Fibroblast of the aortic adventitia (primary cell): ENCODE measurements at regions not wholly inside any gene's neighbourhood (a gene's known extent, or its start where the extent isn't known, plus 50 kb on each side); places are given as distances from the start of the nearest gene placed in this dataset.
"Not testable (repeated sequence)": the region's sequence is repeated elsewhere in the genome, so short reads cannot be mapped to it uniquely, and the experiment has no call there.

Source experiments
- DNase-seq: peaks from one replicate; pipeline ENCODE4 v3.0.0-alpha.2; 2010; ENCODE audit warnings: low read depth
- H3K4me3 ChIP-seq: 2 replicates; pipeline ENCODE4 v1.5.1; 2011; ENCODE audit warnings: low read depth, mild to moderate bottlenecking, control low read depth, low read length, moderate library complexity
- CTCF ChIP-seq: IDR thresholded peaks from 2 replicates; pipeline ENCODE4 v1.5.1; 2011; ENCODE audit warnings: mild to moderate bottlenecking, low read length, control low read depth, inconsistent platforms; ENCODE audit not compliant: insufficient read depth

DNA sequence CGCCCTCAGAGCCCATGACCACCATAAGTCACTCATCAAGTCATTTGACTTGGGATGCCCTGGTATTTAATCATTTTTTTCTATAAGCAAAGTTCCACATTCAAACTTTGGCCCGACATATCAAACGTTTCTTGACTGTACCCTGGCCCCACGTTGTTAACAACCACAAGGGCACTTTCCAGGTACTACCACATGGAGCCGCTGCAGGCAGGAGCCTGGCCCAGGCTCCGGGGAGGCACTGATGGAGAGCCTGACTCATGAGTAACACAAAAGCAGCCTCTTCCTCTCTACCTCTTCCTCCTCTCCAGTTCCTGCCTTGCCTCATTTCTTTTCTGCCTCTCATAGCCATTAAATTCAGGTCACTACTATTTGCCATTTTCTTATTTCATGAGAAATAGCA is 95.9 kb upstream of the ADORA2B start:
- not testable (repeated sequence) for H3K4me3 ChIP-seq
- DNase-seq = peak; percentile 52
- peak; percentile 51 for TF ChIP-seq CTCF

DNA sequence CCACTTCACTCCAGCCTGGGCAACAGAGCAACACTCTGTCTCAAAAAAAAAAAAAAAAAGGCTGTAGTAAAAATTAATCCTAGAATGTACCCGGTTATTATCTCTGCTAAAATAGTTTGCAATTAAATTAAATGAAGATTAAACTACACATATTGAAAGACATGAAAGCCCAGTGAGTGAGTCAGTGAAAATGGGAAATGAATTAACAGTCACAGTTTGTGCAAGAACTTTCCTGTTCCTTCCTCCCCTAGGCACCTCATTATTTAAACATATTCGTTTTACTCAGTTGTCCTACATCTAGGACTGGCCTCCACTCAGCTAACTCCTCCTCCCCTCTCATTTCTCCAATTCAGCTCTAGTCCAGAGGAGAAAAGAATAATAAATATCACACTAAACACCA is 94.9 kb upstream of the ADORA2B start:
- DNase-seq, H3K4me3 ChIP-seq: not testable (repeated sequence)

DNA sequence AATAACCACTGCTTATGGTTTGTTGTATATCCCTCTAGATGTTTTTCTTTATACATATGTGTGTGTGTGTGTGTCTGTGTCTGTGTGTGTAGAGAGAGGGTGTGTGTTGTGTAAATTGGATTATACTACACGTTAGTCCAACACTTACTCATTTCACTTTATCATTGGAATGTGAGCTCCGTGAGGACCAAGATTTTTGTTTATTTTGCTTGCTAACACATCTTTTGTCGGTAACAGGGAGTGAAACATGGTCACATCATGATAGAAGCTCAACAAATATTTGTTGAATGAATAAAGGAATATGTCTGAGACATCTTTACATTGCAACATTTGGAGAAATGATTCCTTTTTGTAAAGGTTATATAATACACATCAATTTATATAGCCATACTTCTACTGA is 94.2 kb upstream of the ADORA2B start:
- peak; percentile 66 for DNase-seq
- H3K4me3 ChIP-seq = not testable (repeated sequence)

- DNase-seq, H3K4me3 ChIP-seq: not testable (repeated sequence)
Observed at GRCh38 chr17:15852863-15853262, 92.1 kb upstream of the ADORA2B start.

DNA sequence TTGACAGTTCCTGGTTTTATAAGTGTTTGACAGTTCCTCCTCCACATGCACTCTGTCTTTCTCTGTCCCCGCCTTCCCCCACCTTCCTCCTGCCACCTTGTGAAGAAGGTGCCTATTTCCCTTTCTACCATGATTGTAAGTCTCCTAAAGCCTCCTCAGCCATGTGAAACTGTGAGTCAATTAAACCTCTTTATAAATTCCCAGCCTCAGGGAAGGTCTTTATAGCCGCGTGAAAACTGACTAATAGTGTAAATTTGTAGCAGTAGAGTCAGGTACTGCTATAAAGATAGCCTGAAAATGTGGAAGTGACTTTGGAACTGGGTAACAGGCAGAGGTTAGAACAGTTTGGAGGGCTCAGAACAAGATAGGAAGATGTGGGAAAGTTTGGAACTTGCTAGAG is 88.7 kb upstream of the ADORA2B start:
- not testable (repeated sequence) for DNase-seq, H3K4me3 ChIP-seq

- H3K4me3 ChIP-seq, DNase-seq: not testable (repeated sequence)
Observed at GRCh38 chr17:15856745-15857144, 88.2 kb upstream of the ADORA2B start.

GRCh38 chr17:15858082-15858481 is 86.8 kb upstream of the ADORA2B start:
- H3K4me3 ChIP-seq, DNase-seq: not testable (repeated sequence)

- DNase-seq, H3K4me3 ChIP-seq: not testable (repeated sequence)
Observed at GRCh38 chr17:15860774-15861173, 84.2 kb upstream of the ADORA2B start.

- not testable (repeated sequence) for DNase-seq, H3K4me3 ChIP-seq
Observed at GRCh38 chr17:15864061-15864460, 80.9 kb upstream of the ADORA2B start.

GRCh38 chr17:15864472-15864871 is 80.5 kb upstream of the ADORA2B start:
- H3K4me3 ChIP-seq = not testable (repeated sequence)
- peak; percentile 73 for DNase-seq

GRCh38 chr17:15866015-15866414 is 78.9 kb upstream of the ADORA2B start:
- not testable (repeated sequence) for DNase-seq, H3K4me3 ChIP-seq

- DNase-seq, H3K4me3 ChIP-seq: not testable (repeated sequence)
Observed at GRCh38 chr17:15867331-15867730, 77.6 kb upstream of the ADORA2B start.

- H3K4me3 ChIP-seq, DNase-seq: not testable (repeated sequence)
Observed at GRCh38 chr17:15869868-15870267, 75.1 kb upstream of the ADORA2B start.

GRCh38 chr17:15872677-15873076 is 72.3 kb upstream of the ADORA2B start:
- not testable (repeated sequence) for DNase-seq, H3K4me3 ChIP-seq

DNA sequence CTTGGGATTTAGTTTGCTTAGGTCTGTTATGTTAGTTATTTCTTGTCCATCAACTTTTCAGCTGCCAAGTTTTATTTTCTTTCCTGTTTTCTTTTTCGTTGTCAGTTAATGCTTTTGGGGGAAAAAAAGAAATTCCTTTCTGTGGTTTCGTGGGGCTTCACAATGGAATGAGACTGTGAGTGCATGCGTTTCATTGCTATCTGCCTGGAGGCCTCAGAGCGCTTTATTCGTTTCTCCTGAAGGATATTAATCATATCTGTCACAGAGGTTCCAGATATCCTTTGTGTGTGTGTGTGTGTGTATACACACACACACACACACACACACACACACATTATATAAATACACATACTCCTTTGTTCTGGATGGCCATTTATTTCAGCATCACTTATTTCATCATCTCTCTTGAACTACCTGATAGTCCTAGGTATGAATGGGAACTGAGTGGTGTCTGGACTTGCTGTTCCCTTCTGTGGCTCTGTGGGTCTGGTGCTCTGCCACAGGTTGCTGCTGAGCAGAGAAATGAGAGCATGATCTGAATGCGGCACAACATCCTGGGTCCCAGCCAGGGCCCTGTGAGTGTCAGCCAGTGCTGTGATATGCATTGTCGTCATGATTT is 66.9 kb upstream of the ADORA2B start:
- not testable (repeated sequence) for DNase-seq, H3K4me3 ChIP-seq
